ENCODE measurements at regions not wholly inside any gene's neighbourhood (a gene's known extent, or its start where the extent isn't known, plus 50 kb on each side); places are given as distances from the start of the nearest gene placed in this dataset.

DNA sequence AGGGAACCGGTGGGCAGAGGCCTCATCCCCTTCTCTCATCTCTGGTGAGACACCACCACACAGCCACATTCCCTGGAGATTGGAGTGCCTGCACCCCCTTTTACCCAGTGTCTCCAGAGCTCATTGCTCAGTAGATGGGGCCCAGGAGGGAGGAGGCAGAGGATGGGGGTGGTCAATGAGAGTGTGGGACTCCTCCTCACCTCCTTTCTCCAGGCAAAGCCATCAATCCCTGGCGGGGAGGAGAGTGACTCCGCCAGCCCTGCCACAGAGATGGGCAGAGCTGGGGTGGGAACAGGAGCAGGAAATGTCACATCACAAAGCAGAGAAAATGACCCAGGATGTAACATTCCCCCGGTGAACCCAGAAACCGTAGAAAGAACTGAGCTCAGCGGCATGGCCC is 117.2 kb downstream of the MATN1 start:
- no peaks in the 10 kb centered on the region for H3K4me1 ChIP-seq
- ChIA-PET CTCF (no interaction called here), POLR2A (no interaction called here)
- no peak overlapping the region for H3K4me2 ChIP-seq
- 6% methylated on average over 5 of the region's 6 CpGs for WGBS (ENCODE audit: missing lambda C conversion rate)
- FAIRE-seq (no peak), ATAC-seq (no peak), DNase-seq (ENCODE audit: low read depth in 1 of 2, low spot score in 1 of 2) (no peak)
- TF ChIP-seq MAZ (IDR thresholded peaks at IDR 0.05; ENCODE audit: borderline replicate concordance, low read depth, low read length), result no peak
- no peak for TF ChIP-seq HOXB5 (CRISPR knock-in tag; IDR thresholded peaks at IDR 0.05)
- no peak for TF ChIP-seq NPAS2 (CRISPR knock-in tag; IDR thresholded peaks at IDR 0.05; ENCODE audit: borderline replicate concordance)
- no peak for TF ChIP-seq ZNF302 (CRISPR knock-in tag; IDR thresholded peaks at IDR 0.05)
- no peak for TF ChIP-seq HEYL (CRISPR knock-in tag; IDR thresholded peaks at IDR 0.05)
- no peak for TF ChIP-seq EP300 (IDR thresholded peaks at IDR 0.05)
- TF ChIP-seq, protein P1, sequence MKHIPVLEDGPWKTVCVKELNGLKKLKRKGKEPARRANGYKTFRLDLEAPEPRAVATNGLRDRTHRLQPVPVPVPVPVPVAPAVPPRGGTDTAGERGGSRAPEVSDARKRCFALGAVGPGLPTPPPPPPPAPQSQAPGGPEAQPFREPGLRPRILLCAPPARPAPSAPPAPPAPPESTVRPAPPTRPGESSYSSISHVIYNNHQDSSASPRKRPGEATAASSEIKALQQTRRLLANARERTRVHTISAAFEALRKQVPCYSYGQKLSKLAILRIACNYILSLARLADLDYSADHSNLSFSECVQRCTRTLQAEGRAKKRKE (CRISPR knock-in tag; IDR thresholded peaks at IDR 0.05; ENCODE audit: low read depth), result no peak
- TF ChIP-seq, protein P2, sequence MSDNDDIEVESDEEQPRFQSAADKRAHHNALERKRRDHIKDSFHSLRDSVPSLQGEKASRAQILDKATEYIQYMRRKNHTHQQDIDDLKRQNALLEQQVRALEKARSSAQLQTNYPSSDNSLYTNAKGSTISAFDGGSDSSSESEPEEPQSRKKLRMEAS (IDR thresholded peaks at IDR 0.05), result no peak
- TF ChIP-seq GATA3 (IDR thresholded peaks at IDR 0.05; ENCODE audit: borderline replicate concordance), result no peak
- TF ChIP-seq, protein P3, sequence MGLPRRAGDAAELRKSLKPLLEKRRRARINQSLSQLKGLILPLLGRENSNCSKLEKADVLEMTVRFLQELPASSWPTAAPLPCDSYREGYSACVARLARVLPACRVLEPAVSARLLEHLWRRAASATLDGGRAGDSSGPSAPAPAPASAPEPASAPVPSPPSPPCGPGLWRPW (IDR thresholded peaks at IDR 0.05), result no peak
- TF ChIP-seq ZFP36 (IDR thresholded peaks at IDR 0.05; ENCODE audit: borderline replicate concordance, partially characterized antibody), result no peak
- TF ChIP-seq CHD4 (IDR thresholded peaks at IDR 0.05; ENCODE audit: borderline replicate concordance), result no peak
- TF ChIP-seq NFE2L2 (conservative IDR thresholded peaks at IDR 0.05; ENCODE audit: low read length), result no peak
- no peak for TF ChIP-seq TFCP2L1 (CRISPR knock-in tag; IDR thresholded peaks at IDR 0.05)
- no peak for TF ChIP-seq SREBF2 (IDR thresholded peaks at IDR 0.05)
- no peak for TF ChIP-seq NR3C1 (IDR thresholded peaks at IDR 0.05)
- TF ChIP-seq MYC (IDR thresholded peaks at IDR 0.05; ENCODE audit: borderline replicate concordance, low read length), result no peak
- TF ChIP-seq, protein P4, sequence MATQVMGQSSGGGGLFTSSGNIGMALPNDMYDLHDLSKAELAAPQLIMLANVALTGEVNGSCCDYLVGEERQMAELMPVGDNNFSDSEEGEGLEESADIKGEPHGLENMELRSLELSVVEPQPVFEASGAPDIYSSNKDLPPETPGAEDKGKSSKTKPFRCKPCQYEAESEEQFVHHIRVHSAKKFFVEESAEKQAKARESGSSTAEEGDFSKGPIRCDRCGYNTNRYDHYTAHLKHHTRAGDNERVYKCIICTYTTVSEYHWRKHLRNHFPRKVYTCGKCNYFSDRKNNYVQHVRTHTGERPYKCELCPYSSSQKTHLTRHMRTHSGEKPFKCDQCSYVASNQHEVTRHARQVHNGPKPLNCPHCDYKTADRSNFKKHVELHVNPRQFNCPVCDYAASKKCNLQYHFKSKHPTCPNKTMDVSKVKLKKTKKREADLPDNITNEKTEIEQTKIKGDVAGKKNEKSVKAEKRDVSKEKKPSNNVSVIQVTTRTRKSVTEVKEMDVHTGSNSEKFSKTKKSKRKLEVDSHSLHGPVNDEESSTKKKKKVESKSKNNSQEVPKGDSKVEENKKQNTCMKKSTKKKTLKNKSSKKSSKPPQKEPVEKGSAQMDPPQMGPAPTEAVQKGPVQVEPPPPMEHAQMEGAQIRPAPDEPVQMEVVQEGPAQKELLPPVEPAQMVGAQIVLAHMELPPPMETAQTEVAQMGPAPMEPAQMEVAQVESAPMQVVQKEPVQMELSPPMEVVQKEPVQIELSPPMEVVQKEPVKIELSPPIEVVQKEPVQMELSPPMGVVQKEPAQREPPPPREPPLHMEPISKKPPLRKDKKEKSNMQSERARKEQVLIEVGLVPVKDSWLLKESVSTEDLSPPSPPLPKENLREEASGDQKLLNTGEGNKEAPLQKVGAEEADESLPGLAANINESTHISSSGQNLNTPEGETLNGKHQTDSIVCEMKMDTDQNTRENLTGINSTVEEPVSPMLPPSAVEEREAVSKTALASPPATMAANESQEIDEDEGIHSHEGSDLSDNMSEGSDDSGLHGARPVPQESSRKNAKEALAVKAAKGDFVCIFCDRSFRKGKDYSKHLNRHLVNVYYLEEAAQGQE (IDR thresholded peaks at IDR 0.05), result no peak
- no peak for TF ChIP-seq JUN (IDR thresholded peaks at IDR 0.05)
- H3K4me3 ChIP-seq, result no peak overlapping the region
- no peaks in the 10 kb centered on the region for H3K9me3 ChIP-seq
- H3K27ac ChIP-seq, result no peak overlapping the region

DNA sequence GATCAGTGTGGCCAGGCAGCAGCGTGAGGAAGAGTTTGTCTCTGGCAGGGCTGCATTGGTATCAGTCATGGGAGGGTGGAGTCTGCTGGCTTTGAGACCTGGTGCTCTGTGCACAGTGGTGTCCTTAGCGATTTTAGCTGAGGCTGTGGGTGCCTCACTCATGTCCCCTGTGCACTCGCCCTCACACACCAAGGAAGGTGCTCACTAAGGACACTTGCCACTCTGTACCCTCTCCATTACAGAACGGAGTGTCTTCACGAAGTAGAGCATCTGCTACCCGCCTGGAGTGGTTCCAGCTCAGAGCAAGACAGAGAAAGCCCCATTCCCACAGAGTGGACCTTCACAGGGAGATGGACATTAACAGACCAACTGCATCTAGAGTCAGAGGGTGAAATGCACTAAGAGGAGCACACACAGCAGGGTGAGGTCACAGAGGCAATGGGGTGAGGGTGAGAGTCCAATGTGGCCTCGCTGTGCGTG is 117.9 kb downstream of the MATN1 start:
- Histone ChIP-seq H3K4me2 (no peak overlapping the region), H3K4me3 (no peak overlapping the region), H3K9me3 (no peaks in the 10 kb centered on the region), H3K27ac (no peak overlapping the region), H3K4me1 (no peaks in the 10 kb centered on the region)
- CTCF ChIA-PET, result no interaction called here
- no peak for FAIRE-seq
- POLR2A ChIA-PET, result no interaction called here
- ATAC-seq, result no peak
- no peak for DNase-seq (ENCODE audit: low read depth in 1 of 2, low spot score in 1 of 2)
- 37% methylated on average over 5 of the region's 8 CpGs for WGBS (ENCODE audit: missing lambda C conversion rate)
- no peak for TF ChIP-seq JUN (IDR thresholded peaks at IDR 0.05)
- TF ChIP-seq RARB (CRISPR knock-in tag; IDR thresholded peaks at IDR 0.05), result no peak
- no peak for TF ChIP-seq HOXA7 (CRISPR knock-in tag; IDR thresholded peaks at IDR 0.05)
- no peak for TF ChIP-seq NR3C1 (IDR thresholded peaks at IDR 0.05)
- TF ChIP-seq EP300 (IDR thresholded peaks at IDR 0.05), result no peak
- TF ChIP-seq, protein P1 (CRISPR knock-in tag; IDR thresholded peaks at IDR 0.05; ENCODE audit: low read depth), result no peak
- TF ChIP-seq FOXS1 (CRISPR knock-in tag; IDR thresholded peaks at IDR 0.05), result no peak
- TF ChIP-seq PHF8 (IDR thresholded peaks at IDR 0.05; ENCODE audit: borderline replicate concordance, low read depth), result no peak
- no peak for TF ChIP-seq JUNB (IDR thresholded peaks at IDR 0.05)
- TF ChIP-seq, protein P5, sequence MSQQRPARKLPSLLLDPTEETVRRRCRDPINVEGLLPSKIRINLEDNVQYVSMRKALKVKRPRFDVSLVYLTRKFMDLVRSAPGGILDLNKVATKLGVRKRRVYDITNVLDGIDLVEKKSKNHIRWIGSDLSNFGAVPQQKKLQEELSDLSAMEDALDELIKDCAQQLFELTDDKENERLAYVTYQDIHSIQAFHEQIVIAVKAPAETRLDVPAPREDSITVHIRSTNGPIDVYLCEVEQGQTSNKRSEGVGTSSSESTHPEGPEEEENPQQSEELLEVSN (IDR thresholded peaks at IDR 0.05; ENCODE audit: borderline replicate concordance, low read depth), result no peak
